Epithelial cell of prostate (primary cell): ENCODE measurements at regions not wholly inside any gene's neighbourhood (a gene's known extent, or its start where the extent isn't known, plus 50 kb on each side); places are given as distances from the start of the nearest gene placed in this dataset.
"Not testable (repeated sequence)": the region's sequence is repeated elsewhere in the genome, so short reads cannot be mapped to it uniquely, and the experiment has no call there.

Source experiments
- DNase-seq: peaks from one replicate; pipeline ENCODE4 v3.0.0-alpha.2; 2011; ENCODE audit warnings: low read depth, low spot score
- H3K27ac ChIP-seq: fragments of 450-650 bp; 2 replicates; pipeline ENCODE4 v1.5.1; 2017; ENCODE audit warnings: mild to moderate bottlenecking

DNA sequence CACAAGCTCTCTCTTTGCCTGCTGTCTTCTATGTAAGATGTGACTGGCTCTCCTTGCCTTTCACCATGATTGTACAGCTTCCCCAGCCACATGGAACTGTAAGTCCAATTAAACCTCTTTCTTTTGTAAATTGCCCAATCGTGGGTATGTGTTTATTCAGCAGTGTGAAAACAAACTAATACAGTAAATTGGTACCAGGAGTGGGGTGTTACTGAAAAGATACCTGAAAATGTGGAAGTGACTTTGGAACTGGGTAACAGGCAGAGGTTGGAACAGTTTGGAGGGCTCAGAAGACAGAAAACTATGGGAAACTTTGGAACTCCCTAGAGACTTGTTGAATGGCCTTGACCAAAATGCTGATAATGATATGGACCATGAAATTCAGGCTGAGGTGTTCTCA lies 214.3 kb upstream of the FSCB start:
- not testable (repeated sequence) for DNase-seq, H3K27ac ChIP-seq

DNA sequence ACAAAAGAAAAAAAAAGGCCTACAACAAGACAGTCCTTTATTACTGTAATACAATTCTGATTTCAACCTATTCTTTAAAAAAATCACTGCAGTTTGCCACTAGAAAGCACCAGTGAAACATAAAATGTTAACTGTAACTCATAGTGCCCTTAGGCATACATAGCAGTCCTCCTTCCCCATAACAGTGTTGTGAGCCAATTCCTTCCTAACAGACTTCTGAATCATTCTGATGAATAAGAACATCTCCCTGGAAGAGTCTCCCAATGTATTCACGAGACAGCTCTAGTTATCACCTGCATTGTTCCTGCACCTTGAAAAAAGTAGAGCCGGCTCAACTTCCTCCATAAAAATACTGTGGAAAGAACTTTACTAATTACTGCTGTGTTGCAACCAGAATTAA lies 213.6 kb upstream of the FSCB start:
- H3K27ac ChIP-seq: no peak overlapping the region
- DNase-seq: no peak

GRCh38 chr14:44712024-44712815 lies 205.1 kb upstream of the FSCB start:
- H3K27ac ChIP-seq: no peak overlapping the region
- DNase-seq: no peak

DNA sequence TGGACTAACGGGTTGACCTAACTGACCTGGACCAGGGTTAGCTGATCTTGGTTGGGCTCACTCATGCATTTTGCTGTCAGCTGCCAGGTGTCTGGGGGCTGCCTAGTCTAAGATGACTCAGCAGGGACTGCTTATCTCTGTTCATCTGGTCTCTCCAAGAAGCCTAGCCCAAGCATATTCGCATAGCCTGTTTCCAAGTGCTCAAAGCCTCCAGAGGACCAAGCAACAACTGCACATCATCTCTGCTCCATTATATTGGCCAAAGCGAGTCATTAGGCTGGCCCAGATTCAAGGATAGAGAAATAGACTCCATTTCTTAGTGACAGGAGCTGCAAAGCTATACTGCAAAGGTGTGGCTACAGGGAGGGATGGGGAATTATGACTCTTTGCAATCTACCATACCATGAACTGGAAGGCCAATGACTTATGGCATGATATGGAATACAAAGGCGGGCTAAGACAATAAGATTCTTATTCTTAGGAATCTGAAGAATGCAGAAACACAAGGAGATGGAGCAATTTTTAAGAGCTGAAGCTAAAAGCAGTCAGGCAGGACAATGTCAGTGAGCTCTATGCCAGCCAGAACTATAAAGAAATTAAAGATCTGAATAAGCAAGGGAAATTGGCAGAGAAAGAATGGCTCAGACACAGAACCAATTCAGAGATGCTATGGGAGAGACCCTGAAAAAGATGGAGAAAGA lies 194.6 kb upstream of the FSCB start:
- DNase-seq: no peak

GRCh38 chr14:44700694-44701093 lies 193.6 kb upstream of the FSCB start:
- no peak for DNase-seq

More for the DNA sequence above, 194.6 kb upstream of the FSCB start:
- H3K27ac ChIP-seq: no peak overlapping the region

GRCh38 chr14:44700184-44700583 lies 193.1 kb upstream of the FSCB start:
- H3K27ac ChIP-seq: no peak overlapping the region
- no peak for DNase-seq

More at GRCh38 chr14:44700694-44701093, 193.6 kb upstream of the FSCB start:
- no peak overlapping the region for H3K27ac ChIP-seq

DNA sequence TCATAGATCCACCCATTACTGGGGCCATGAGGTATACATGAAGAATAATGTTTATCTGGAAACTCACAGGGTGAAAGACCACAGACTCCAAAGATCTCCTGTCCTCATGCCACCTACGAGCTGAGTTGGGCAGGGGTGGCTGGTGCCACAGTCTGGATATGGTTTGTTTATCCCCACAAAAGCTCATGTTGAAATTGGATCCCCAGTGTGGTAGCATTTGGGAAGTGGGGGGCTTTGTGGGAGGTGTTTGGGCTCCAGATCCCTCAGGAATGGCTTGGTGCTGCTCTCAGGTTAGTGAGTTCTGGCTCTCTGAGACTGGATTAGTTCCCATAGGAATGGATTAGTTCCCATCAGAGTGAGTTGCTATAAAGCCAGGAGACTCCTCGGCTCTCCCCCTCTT lies 192.3 kb upstream of the FSCB start:
- H3K27ac ChIP-seq: no peak overlapping the region
- no peak for DNase-seq

DNA sequence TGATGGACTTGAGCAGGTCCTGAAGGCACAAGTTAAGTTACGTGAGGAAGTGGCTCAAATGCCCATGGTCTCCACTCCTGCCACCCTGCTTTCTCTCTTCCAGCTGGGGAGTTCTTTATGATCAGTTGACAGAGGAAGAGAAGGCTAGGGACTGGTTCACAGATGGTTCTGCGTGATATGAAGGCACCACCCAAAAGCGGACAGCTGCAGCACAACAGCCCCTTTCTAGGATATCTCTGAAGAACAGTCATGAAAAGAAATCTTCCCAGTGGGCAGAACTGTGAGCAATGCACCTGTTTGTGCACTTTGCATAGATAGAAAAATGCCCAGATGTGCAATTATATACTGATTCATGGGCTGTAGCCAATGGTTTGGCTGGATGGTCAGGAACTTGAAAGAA lies 162.4 kb upstream of the FSCB start:
- no peak for DNase-seq
- no peak overlapping the region for H3K27ac ChIP-seq

- no peak for DNase-seq
- H3K27ac ChIP-seq: no peak overlapping the region
These were observed 156.1 kb upstream of the FSCB start for GRCh38 chr14:44663136-44663535.

- no peak overlapping the region for H3K27ac ChIP-seq
- no peak for DNase-seq
These were observed 155.3 kb upstream of the FSCB start for GRCh38 chr14:44662250-44662891.

- no peak overlapping the region for H3K27ac ChIP-seq
- DNase-seq: no peak
These were observed 151.3 kb upstream of the FSCB start for GRCh38 chr14:44658389-44658696.

DNA sequence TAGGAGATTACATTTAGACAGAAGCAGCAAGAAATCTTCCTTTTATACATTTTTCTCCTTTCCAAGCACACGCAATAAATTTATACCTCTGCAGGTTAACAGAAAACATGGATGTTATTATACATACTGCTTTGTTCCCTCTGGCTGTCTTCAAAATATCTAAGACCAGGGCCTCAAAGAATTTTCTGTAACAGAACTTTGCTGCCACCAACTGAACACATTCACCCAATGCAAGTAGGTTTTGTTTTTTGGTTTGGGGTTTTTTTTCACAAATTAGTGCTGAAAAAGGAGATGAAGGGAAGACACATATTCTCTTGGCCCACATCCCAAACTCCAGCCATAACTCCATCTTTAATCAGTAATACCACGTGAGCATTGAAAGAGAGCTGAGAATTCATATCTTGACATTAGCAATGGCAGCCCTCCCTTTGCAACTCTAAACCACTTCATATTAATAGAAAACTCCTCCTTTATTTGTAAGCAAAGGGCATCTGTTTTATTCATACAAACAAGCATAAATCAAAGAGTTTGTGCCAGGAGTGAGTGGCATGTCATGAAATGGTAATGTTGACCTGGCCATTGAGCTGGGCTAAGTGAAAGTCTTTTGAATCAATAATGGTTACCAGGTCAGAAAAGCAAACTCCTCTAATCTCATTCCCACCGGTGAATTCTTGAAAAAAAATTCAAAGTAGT lies 150.8 kb upstream of the FSCB start:
- no peak for DNase-seq
- no peak overlapping the region for H3K27ac ChIP-seq

GRCh38 chr14:44657203-44657602 lies 150.1 kb upstream of the FSCB start:
- no peak overlapping the region for H3K27ac ChIP-seq
- DNase-seq: no peak

DNA sequence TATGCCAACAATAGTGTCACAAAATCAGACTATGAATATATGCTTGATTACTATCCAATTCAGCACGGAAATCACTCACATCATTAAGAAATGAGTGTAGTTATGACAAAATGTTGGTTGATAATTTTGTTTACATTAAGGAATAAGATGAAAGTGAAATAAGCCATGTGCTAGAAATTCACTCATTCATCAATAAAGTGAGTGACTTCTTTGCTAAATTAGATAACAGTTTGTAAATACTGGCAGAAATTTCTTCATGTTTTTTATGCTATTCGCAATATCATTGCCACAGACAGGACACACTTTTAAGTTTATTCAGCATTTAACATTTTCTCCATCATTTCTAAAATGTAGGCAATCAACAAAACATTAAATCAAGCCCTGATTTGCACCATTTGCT lies 147.5 kb upstream of the FSCB start:
- no peak overlapping the region for H3K27ac ChIP-seq
- DNase-seq: no peak

GRCh38 chr14:44653641-44654040 lies 146.6 kb upstream of the FSCB start:
- no peak overlapping the region for H3K27ac ChIP-seq
- DNase-seq: no peak

- no peak for DNase-seq
- H3K27ac ChIP-seq: no peak overlapping the region
These were observed 145.6 kb upstream of the FSCB start for GRCh38 chr14:44652640-44653039.

DNA sequence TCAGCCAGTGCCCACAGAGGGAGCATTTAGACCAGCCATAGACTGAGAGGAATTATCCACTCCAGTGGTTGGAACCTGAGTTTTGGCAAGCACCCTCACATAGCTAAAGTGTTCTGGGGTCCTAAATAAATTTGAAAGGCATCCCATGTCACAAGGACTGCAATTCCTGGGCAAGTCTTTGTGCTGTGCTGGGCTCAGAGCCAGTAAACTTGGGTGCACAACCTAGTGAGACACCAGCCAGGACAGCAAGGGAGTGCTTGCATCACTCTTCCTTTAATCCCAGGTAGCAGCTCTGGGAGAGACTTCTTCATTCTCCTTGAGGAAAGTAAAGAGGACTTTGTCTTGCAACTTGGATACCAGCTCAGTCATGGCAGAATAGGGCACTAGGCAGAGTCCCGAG lies 142.0 kb upstream of the FSCB start:
- DNase-seq: no peak
- H3K27ac ChIP-seq: no peak overlapping the region

GRCh38 chr14:44640416-44640815 lies 133.3 kb upstream of the FSCB start:
- no peak for DNase-seq
- H3K27ac ChIP-seq: no peak overlapping the region

GRCh38 chr14:44639781-44640385 lies 132.8 kb upstream of the FSCB start:
- no peak for DNase-seq
- no peak overlapping the region for H3K27ac ChIP-seq

- DNase-seq: no peak
- H3K27ac ChIP-seq: no peak overlapping the region
These were observed 127.6 kb upstream of the FSCB start for GRCh38 chr14:44634692-44635091.

DNA sequence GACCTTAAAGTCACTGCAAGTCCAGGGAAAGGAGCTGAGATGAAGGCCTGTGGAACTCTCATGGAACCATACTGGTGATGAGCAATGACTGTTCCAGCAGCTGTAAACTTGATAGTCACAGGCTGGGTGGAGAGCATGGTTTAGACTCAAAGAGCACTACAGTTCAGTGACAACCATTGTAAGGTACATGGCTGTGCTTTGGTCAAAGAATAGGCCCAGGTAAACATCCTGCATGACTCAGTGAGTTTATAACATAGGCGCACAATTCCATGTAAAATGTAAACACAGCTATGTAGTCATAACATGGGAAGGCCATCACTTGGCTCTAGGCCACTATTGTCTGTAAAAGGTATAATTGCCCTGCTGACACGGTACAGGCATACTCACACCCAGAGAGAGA lies 119.3 kb upstream of the FSCB start:
- no peak overlapping the region for H3K27ac ChIP-seq

More for the DNA sequence above, 119.3 kb upstream of the FSCB start:
- no peak for DNase-seq
